Non-pigmented ciliary epithelial cell (primary cell): ENCODE measurements at regions not wholly inside any gene's neighbourhood (a gene's known extent, or its start where the extent isn't known, plus 50 kb on each side); places are given as distances from the start of the nearest gene placed in this dataset.
"Not testable (repeated sequence)": the region's sequence is repeated elsewhere in the genome, so short reads cannot be mapped to it uniquely, and the experiment has no call there.

Experiments
- DNase-seq: peaks from one replicate; pipeline ENCODE4 v3.0.0-alpha.2; 2010; ENCODE audit warnings: low read depth

- no peak for DNase-seq
Measured at GRCh38 chr9:79087133-79087532, 484.6 kb upstream of the TLE4 start.

- DNase-seq: no peak
Measured at GRCh38 chr9:79089054-79089560, 482.7 kb upstream of the TLE4 start.

- not testable (repeated sequence) for DNase-seq
Measured at GRCh38 chr9:79089851-79090250, 481.9 kb upstream of the TLE4 start.

- DNase-seq: not testable (repeated sequence)
Measured at GRCh38 chr9:79103257-79103656, 468.5 kb upstream of the TLE4 start.

- DNase-seq: no peak
Measured at GRCh38 chr9:79104216-79104615, 467.5 kb upstream of the TLE4 start.

- no peak for DNase-seq
Measured at GRCh38 chr9:79104951-79105350, 466.8 kb upstream of the TLE4 start.

GRCh38 chr9:79107911-79108676 lies 463.7 kb upstream of the TLE4 start:
- DNase-seq: no peak

GRCh38 chr9:79111653-79112052 lies 460.1 kb upstream of the TLE4 start:
- no peak for DNase-seq

GRCh38 chr9:79115176-79115575 lies 456.6 kb upstream of the TLE4 start:
- no peak for DNase-seq

GRCh38 chr9:79116041-79116440 lies 455.7 kb upstream of the TLE4 start:
- DNase-seq: no peak

- DNase-seq: no peak
Measured at GRCh38 chr9:79116709-79117108, 455.1 kb upstream of the TLE4 start.

- DNase-seq: no peak
Measured at GRCh38 chr9:79120533-79120932, 451.2 kb upstream of the TLE4 start.

- DNase-seq: no peak
Measured at GRCh38 chr9:79120941-79121340, 450.8 kb upstream of the TLE4 start.

- no peak for DNase-seq
Measured at GRCh38 chr9:79123415-79123814, 448.4 kb upstream of the TLE4 start.

GRCh38 chr9:79127661-79128060 lies 444.1 kb upstream of the TLE4 start:
- DNase-seq: no peak

- DNase-seq: no peak
Measured at GRCh38 chr9:79129865-79130480, 441.8 kb upstream of the TLE4 start.

- no peak for DNase-seq
Measured at GRCh38 chr9:79131246-79131774, 440.5 kb upstream of the TLE4 start.

- DNase-seq: no peak
Measured at GRCh38 chr9:79131824-79132377, 439.9 kb upstream of the TLE4 start.

GRCh38 chr9:79134654-79135053 lies 437.1 kb upstream of the TLE4 start:
- DNase-seq: no peak

- DNase-seq: no peak
Measured at GRCh38 chr9:79135681-79136415, 435.9 kb upstream of the TLE4 start.

- no peak for DNase-seq
Measured at GRCh38 chr9:79140751-79141150, 431.0 kb upstream of the TLE4 start.

GRCh38 chr9:79143211-79143610 lies 428.6 kb upstream of the TLE4 start:
- DNase-seq: no peak
